Fibroblast of pulmonary artery (primary cell): ENCODE measurements at regions not wholly inside any gene's neighbourhood (a gene's known extent, or its start where the extent isn't known, plus 50 kb on each side); places are given as distances from the start of the nearest gene placed in this dataset.

Experiments used
- DNase-seq: peaks from one replicate; pipeline ENCODE4 v3.0.0-alpha.2; 2010; ENCODE audit warnings: low read depth
- H3K4me3 ChIP-seq: replicated peaks from 2 replicates; pipeline ENCODE4 v1.5.1; 2011; ENCODE audit warnings: low read depth, mild to moderate bottlenecking, control low read depth, low read length, moderate library complexity
- CTCF ChIP-seq: IDR thresholded peaks from 2 replicates; pipeline ENCODE4 v1.5.1; 2011; ENCODE audit warnings: mild to moderate bottlenecking, control low read depth, low read length, inconsistent platforms; ENCODE audit errors: missing control alignments

DNA sequence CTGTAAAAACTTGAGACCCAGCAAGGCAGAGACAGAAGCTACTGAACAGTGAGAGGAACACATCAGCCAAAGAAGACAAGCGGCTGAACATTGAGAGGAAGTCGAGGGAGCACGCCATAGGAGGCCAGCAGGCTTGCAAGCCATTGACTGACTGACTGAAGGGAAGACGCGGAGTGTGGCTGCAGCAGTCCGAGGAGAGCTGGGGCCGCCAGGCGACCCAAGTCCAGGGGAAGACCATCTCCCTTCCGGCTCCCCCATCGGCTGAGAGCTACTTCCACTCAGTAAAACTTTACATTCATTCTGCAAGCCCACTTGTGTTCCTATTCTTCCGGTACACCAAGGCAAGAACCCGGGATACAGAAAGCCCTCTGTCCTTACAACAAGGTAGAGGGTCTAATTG lies 167.3 kb upstream of the MBL2 start:
- TF ChIP-seq CTCF = no peak
- DNase-seq = no peak
- no peak overlapping the region for H3K4me3 ChIP-seq

GRCh38 chr10:52933748-52934147 lies 161.2 kb upstream of the MBL2 start:
- TF ChIP-seq CTCF = no peak
- H3K4me3 ChIP-seq = no peak overlapping the region
- DNase-seq = no peak

DNA sequence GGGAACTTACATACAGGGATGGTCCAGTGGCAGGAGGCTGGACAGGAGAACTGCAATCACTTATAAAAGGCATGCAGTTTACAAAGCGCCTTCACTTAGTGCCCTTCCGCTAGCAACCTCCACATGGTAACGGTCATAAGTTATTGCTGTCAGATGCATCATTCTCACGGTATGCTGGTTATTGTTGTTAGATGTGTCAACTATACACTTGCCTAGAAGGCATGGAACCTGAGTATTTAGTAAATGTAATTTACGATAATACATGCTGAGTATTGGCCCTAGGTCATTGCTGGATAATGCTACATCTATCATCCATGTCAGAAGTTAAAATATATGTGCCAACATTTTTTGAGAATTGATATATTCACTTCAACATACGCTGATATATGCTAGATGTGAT lies 155.1 kb upstream of the MBL2 start:
- DNase-seq = no peak
- no peak for TF ChIP-seq CTCF
- no peak overlapping the region for H3K4me3 ChIP-seq

DNA sequence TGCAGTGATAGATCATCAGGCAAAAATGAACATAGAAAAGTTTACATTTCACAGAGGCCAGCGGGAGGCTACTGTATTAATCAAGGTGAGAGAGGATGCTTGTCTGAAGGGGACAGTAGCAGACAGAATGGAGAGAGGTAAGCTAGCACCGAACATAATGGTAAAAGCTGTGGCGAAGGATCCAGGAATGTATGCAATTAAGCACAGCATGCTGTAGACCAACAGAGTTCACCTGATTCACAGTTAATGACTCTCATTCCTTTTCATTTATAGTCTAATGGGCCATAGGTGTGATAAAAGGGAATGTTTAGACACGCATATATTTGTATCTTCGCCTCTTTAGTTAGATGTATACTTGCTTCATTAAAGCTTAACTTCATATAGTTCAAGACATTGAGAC lies 150.9 kb upstream of the MBL2 start:
- TF ChIP-seq CTCF = no peak
- no peak for DNase-seq

DNA sequence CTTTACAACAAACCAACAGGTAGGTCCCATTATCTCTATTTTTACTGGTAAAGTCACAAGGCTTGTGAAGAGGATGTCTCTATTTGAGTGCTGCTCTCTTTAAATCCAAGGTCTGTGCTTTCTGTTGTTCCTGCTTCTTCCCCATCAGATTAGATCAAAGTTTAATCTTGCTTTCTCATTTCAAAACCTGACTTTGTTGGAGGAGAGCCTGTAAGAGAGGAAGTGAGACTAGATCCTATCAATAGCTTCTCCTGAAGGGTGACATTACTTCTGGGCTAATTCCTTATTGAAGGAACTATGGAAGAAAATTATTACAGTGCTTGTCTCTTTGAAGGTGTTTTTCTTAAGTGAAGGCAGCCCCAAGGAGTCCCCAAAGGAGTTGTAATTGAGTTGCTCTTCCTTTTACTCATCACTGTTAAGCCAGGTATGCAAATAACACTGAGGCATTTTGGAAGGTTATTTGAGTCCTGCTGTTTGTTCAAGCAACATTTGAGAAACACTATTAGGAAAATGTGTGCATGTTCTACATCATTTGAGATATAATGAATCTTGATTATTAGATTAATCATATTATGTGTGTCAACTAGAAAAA lies 146.2 kb upstream of the MBL2 start:
- no peak overlapping the region for H3K4me3 ChIP-seq
- DNase-seq = no peak
- no peak for TF ChIP-seq CTCF

More for the DNA sequence above, 150.9 kb upstream of the MBL2 start:
- no peak overlapping the region for H3K4me3 ChIP-seq

DNA sequence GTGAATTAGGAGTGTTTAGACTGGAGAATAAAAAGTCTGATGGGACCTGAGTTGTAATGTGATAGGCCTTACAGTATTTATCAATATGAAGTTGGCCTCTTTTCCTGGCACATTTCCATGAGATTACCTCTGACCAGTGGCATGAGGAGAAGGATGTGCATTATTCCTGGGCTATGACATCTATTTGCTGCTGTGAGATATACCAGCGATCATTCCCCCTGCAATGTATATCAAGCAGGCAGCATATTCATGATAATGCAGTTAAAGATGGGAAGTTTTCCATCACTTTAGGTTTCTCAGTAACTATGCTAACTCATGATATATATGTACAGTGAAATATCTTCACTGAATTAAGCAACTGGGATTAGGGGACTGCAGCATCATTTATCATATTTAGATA lies 142.8 kb upstream of the MBL2 start:
- H3K4me3 ChIP-seq = no peak overlapping the region
- no peak for TF ChIP-seq CTCF
- DNase-seq = no peak

- no peak overlapping the region for H3K4me3 ChIP-seq
- DNase-seq = no peak
- TF ChIP-seq CTCF = no peak
Measured at GRCh38 chr10:52911163-52911562, 138.6 kb upstream of the MBL2 start.
